Fibroblast of skin of scalp (primary cell): ENCODE measurements at regions not wholly inside any gene's neighbourhood (a gene's known extent, or its start where the extent isn't known, plus 50 kb on each side); places are given as distances from the start of the nearest gene placed in this dataset.
"Not testable (repeated sequence)": the region's sequence is repeated elsewhere in the genome, so short reads cannot be mapped to it uniquely, and the experiment has no call there.

Experiments
- DNase-seq: peaks from one replicate; pipeline ENCODE4 v3.0.0-alpha.2; 2013

- DNase-seq = no peak
Measured at GRCh38 chr10:131033166-131034085, 278.1 kb downstream of the TCERG1L start.

GRCh38 chr10:131034451-131034850 lies 277.1 kb downstream of the TCERG1L start:
- DNase-seq = no peak

GRCh38 chr10:131035779-131036178 lies 275.7 kb downstream of the TCERG1L start:
- DNase-seq = no peak

- no peak for DNase-seq
Measured at GRCh38 chr10:131038056-131038455, 273.5 kb downstream of the TCERG1L start.

DNA sequence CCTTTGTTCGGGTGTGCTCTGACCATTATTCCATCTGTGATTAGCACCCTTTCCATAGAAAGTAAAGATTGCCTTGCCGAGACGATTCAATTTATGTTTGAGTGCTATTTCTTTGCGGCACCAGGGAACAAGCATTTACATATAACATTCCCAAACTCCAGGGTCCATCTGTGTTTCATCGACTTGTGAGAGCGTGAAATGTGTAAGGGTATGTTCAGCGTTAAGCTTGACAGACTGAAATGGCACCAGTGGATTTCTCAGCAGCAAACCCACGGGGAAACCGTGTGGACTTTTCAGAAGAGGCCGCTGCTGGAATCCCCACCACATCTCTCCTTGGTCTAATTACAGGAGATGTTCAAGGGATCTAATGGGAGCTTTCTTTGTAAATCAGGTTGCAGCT lies 270.5 kb downstream of the TCERG1L start:
- no peak for DNase-seq

GRCh38 chr10:131041441-131041840 lies 270.1 kb downstream of the TCERG1L start:
- no peak for DNase-seq

- not testable (repeated sequence) for DNase-seq
Measured at GRCh38 chr10:131042015-131042414, 269.5 kb downstream of the TCERG1L start.
